ENCODE measurements at regions not wholly inside any gene's neighbourhood (a gene's known extent, or its start where the extent isn't known, plus 50 kb on each side); places are given as distances from the start of the nearest gene placed in this dataset.

GRCh38 chr12:24534622-24535021, 414.3 kb downstream of the BCAT1 start:
- Histone ChIP-seq H3K4me2 (ENCODE audit: insufficient read depth, low read length) (no peak overlapping the region), H4K20me1 (replicated peaks; ENCODE audit: control insufficient read depth, insufficient read depth, low read length) (no peaks in the 10 kb centered on the region), H3K9ac (ENCODE audit: insufficient read depth in 1 of 2, low read depth in 2 of 2, low read length in 2 of 2) (no peak overlapping the region), H3K9me1 (ENCODE audit: control insufficient read depth, insufficient read depth, low read length) (no peaks in the 10 kb centered on the region), H3K79me2 (ENCODE audit: control insufficient read depth, insufficient read depth, low read length) (no peaks in the 10 kb centered on the region), H3K4me3 (no peak overlapping the region), H3K9me3 (replicated peaks; ENCODE audit: control insufficient read depth, insufficient read depth, low read depth, low read length) (no peaks in the 10 kb centered on the region), H3K4me1 (replicated peaks in 1 of 2; ENCODE audit: control insufficient read depth in 2 of 2, insufficient read depth in 2 of 2, low read length in 2 of 2) (no peaks in the 10 kb centered on the region), H3K36me3 (ENCODE audit: control insufficient read depth, insufficient read depth, low read length) (no peaks in the 10 kb centered on the region), H2AFZ (ENCODE audit: low read depth, low read length) (no peak overlapping the region), H3K27me3 (ENCODE audit: control insufficient read depth in 2 of 2, insufficient read depth in 2 of 2, low read length in 2 of 2) (peaks cover 2 to 4% of the 10 kb centered on the region in 2 experiments; a peak in 2 of 5 replicates), H3K27ac (ENCODE audit: extremely low read depth, low read depth, low read length) (no peak overlapping the region)
- WGBS (ENCODE audit: insufficient coverage, low coverage, missing lambda C conversion rate): 5% methylated on average over 4 of the region's 4 CpGs
- BruUV-seq (replicated peaks): no TSS peak
- ChIA-PET CTCF (ENCODE audit: low intra/inter-chr PET ratio) (no interaction called here), POLR2A (interaction anchor here (0.6 to 1.0 kb wide), 2 partner anchors 11 to 139 kb away, joined by 3 read pairs; no protein-coding TSS in a partner anchor)
- ATAC-seq: no peak
- FAIRE-seq: no peak
- in situ Hi-C loops (cut with MboI) (no loop called here), intact Hi-C loops (cut with micrococcal nuclease) (no loop called here)
- TF ChIP-seq, protein P1, sequence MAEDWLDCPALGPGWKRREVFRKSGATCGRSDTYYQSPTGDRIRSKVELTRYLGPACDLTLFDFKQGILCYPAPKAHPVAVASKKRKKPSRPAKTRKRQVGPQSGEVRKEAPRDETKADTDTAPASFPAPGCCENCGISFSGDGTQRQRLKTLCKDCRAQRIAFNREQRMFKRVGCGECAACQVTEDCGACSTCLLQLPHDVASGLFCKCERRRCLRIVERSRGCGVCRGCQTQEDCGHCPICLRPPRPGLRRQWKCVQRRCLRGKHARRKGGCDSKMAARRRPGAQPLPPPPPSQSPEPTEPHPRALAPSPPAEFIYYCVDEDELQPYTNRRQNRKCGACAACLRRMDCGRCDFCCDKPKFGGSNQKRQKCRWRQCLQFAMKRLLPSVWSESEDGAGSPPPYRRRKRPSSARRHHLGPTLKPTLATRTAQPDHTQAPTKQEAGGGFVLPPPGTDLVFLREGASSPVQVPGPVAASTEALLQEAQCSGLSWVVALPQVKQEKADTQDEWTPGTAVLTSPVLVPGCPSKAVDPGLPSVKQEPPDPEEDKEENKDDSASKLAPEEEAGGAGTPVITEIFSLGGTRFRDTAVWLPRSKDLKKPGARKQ (CRISPR knock-in tag; IDR thresholded peaks at IDR 0.05): no peak
- no peak for TF ChIP-seq POLR2AphosphoS2 (IDR thresholded peaks at IDR 0.05; ENCODE audit: low read length)
- TF ChIP-seq NFE2 (IDR thresholded peaks at IDR 0.05; ENCODE audit: low read depth): no peak
- TF ChIP-seq THAP7 (CRISPR knock-in tag; IDR thresholded peaks at IDR 0.05): no peak
- no peak for TF ChIP-seq TEAD4 (IDR thresholded peaks at IDR 0.05; ENCODE audit: low read length)
- TF ChIP-seq TEAD4 (CRISPR knock-in tag; IDR thresholded peaks at IDR 0.05; ENCODE audit: borderline replicate concordance): no peak
- TF ChIP-seq HMG20A (CRISPR knock-in tag; conservative IDR thresholded peaks at IDR 0.05): no peak
- TF ChIP-seq NKRF (IDR thresholded peaks at IDR 0.05; ENCODE audit: borderline replicate concordance): no peak
- DNase-seq (ENCODE audit: extremely low read depth in 1 of 4, low spot score in 3 of 4): no peak
